ENCODE measurements at regions not wholly inside any gene's neighbourhood (a gene's known extent, or its start where the extent isn't known, plus 50 kb on each side); places are given as distances from the start of the nearest gene placed in this dataset.

DNA sequence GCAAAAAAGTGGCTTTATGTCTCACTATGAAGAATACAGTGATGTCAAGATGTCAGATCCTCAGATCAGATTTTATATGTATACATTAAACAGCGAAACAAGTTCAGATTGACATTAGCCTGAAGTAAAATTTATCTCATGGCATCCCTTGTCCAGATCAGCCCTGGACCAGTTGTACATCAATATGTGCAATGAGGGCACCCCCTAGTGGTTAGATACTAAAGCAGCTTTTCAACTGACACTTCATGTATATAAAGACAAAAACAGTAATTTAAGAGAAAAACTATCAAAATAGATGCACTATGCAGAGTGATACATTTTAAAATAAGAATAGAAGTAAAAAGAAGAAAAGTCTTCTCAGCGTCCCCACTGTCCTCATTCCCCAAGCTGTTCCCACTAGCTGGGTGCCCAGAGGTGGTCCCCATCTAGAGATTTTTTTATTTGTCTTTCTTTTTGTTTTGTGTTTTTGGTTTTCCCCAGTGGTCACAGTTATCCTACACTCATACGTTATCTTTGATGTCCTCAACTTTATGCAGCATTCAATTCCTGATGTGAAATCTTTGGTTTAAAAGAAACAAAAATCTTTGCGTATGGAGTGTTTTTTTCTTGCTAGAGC is 2193.4 kb upstream of the RAG2 start:
- TF ChIP-seq, protein P1, sequence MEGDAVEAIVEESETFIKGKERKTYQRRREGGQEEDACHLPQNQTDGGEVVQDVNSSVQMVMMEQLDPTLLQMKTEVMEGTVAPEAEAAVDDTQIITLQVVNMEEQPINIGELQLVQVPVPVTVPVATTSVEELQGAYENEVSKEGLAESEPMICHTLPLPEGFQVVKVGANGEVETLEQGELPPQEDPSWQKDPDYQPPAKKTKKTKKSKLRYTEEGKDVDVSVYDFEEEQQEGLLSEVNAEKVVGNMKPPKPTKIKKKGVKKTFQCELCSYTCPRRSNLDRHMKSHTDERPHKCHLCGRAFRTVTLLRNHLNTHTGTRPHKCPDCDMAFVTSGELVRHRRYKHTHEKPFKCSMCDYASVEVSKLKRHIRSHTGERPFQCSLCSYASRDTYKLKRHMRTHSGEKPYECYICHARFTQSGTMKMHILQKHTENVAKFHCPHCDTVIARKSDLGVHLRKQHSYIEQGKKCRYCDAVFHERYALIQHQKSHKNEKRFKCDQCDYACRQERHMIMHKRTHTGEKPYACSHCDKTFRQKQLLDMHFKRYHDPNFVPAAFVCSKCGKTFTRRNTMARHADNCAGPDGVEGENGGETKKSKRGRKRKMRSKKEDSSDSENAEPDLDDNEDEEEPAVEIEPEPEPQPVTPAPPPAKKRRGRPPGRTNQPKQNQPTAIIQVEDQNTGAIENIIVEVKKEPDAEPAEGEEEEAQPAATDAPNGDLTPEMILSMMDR (conservative IDR thresholded peaks at IDR 0.05; ENCODE audit: low read length), result peak; percentile 91
- TF ChIP-seq EZH2phosphoT487 (IDR thresholded peaks at IDR 0.05; ENCODE audit: borderline replicate concordance, low read depth, low read length), result no peak

All from OCI-LY7 (cell line).